H9 (cell line): ENCODE measurements at regions not wholly inside any gene's neighbourhood (a gene's known extent, or its start where the extent isn't known, plus 50 kb on each side); places are given as distances from the start of the nearest gene placed in this dataset.

ENCODE experiments used
- DNase-seq: peaks from one replicate; pipeline ENCODE4 v3.0.0-alpha.2; 2017
- H2AFZ ChIP-seq: one replicate; pipeline ENCODE4 v1.6.1; 2013; ENCODE audit warnings: mild to moderate bottlenecking, low read length, control low read depth, moderate library complexity
- H2AK5ac ChIP-seq: 2 replicates; pipeline ENCODE4 v1.6.1; 2013; ENCODE audit warnings: low read length, control low read depth, mixed read lengths; ENCODE audit not compliant: insufficient read length
- H2BK120ac ChIP-seq: one replicate; pipeline ENCODE4 v1.6.1; 2013; ENCODE audit warnings: low read depth, mild to moderate bottlenecking, low read length, control low read depth, inconsistent platforms; ENCODE audit not compliant: poor library complexity, severe bottlenecking
- H2BK12ac ChIP-seq: 2 replicates; pipeline ENCODE4 v1.6.1; 2013; ENCODE audit warnings: low read length, control low read depth, mixed read lengths, low read depth; ENCODE audit not compliant: insufficient read length
- H2BK15ac ChIP-seq: 2 replicates; pipeline ENCODE4 v1.6.1; 2013; ENCODE audit warnings: low read depth, low read length, control low read depth
- H2BK20ac ChIP-seq: one replicate; pipeline ENCODE4 v1.6.1; 2013; ENCODE audit warnings: low read depth, mild to moderate bottlenecking, low read length, control low read depth, inconsistent platforms; ENCODE audit not compliant: poor library complexity, severe bottlenecking
- H2BK5ac ChIP-seq: 2 replicates; pipeline ENCODE4 v1.6.1; 2013; ENCODE audit warnings: low read length, control low read depth, mixed read lengths; ENCODE audit not compliant: insufficient read length
- H3K14ac ChIP-seq: 2 replicates; pipeline ENCODE4 v1.6.1; 2013; ENCODE audit warnings: low read length, control low read depth; ENCODE audit not compliant: insufficient read depth
- H3K18ac ChIP-seq: 2 replicates; pipeline ENCODE4 v1.6.1; 2013; ENCODE audit warnings: low read depth, mild to moderate bottlenecking, mixed read lengths, low read length, control low read depth; ENCODE audit not compliant: insufficient read length
- H3K23ac ChIP-seq: 2 replicates; pipeline ENCODE4 v1.6.1; 2013; ENCODE audit warnings: low read length, control low read depth, mixed read lengths, low read depth; ENCODE audit not compliant: insufficient read length
- H3K23me2 ChIP-seq: 2 replicates; pipeline ENCODE4 v1.6.1; 2013; ENCODE audit warnings: low read depth, mild to moderate bottlenecking, mixed read lengths, low read length, control low read depth; ENCODE audit not compliant: insufficient read length, poor library complexity, severe bottlenecking
- H3K27ac ChIP-seq: 2 replicates; pipeline ENCODE4 v1.5.1; 2013; ENCODE audit warnings: low read length, control low read depth, mixed read lengths, low read depth; ENCODE audit not compliant: insufficient read length
- H3K27me3 ChIP-seq: 2 replicates; pipeline ENCODE4 v1.6.1; 2013; ENCODE audit warnings: low read length, control low read depth, inconsistent platforms; ENCODE audit not compliant: insufficient read depth
- H3K4ac ChIP-seq: 2 replicates; pipeline ENCODE4 v1.6.1; 2013; ENCODE audit warnings: low read depth, mild to moderate bottlenecking, control low read depth, inconsistent platforms, low read length, moderate library complexity
- H3K4me1 ChIP-seq: 2 replicates; pipeline ENCODE4 v1.6.1; 2013; ENCODE audit warnings: low read length, control low read depth, inconsistent platforms; ENCODE audit not compliant: insufficient read depth
- H3K4me2 ChIP-seq: 2 replicates; pipeline ENCODE4 v1.6.1; 2013; ENCODE audit warnings: low read length, control low read depth, mixed read lengths; ENCODE audit not compliant: insufficient read length, insufficient read depth
- H3K56ac ChIP-seq: 2 replicates; pipeline ENCODE4 v1.6.1; 2013; ENCODE audit warnings: low read depth, mild to moderate bottlenecking, mixed read lengths, low read length, control low read depth; ENCODE audit not compliant: insufficient read length
- H3K79me1 ChIP-seq: 2 replicates; pipeline ENCODE4 v1.6.1; 2013; ENCODE audit warnings: low read depth, mild to moderate bottlenecking, moderate library complexity, low read length, control low read depth, inconsistent platforms; ENCODE audit not compliant: insufficient read depth, poor library complexity, severe bottlenecking
- H3K79me2 ChIP-seq: 2 replicates; pipeline ENCODE4 v1.6.1; 2013; ENCODE audit warnings: low read length, control low read depth, inconsistent platforms; ENCODE audit not compliant: insufficient read depth
- H3K9ac ChIP-seq: 2 replicates; pipeline ENCODE4 v1.6.1; 2013; ENCODE audit warnings: low read length, control low read depth, mixed read lengths; ENCODE audit not compliant: insufficient read length; ENCODE audit errors: extremely low read depth
- H3K9me3 ChIP-seq: one replicate; pipeline ENCODE4 v1.6.1; 2013; ENCODE audit warnings: low read depth, low read length, inconsistent platforms; ENCODE audit not compliant: control insufficient read depth
- H3T11ph ChIP-seq: one replicate; pipeline ENCODE4 v1.6.1; 2013; ENCODE audit warnings: mild to moderate bottlenecking, low read length, control low read depth, inconsistent platforms
- H4K20me1 ChIP-seq: one replicate; pipeline ENCODE4 v1.6.1; 2013; ENCODE audit not compliant: control insufficient read depth, insufficient read length, insufficient read depth
- H4K5ac ChIP-seq: 2 replicates; pipeline ENCODE4 v1.6.1; 2013; ENCODE audit warnings: low read depth, mild to moderate bottlenecking, mixed read lengths, low read length, control low read depth; ENCODE audit not compliant: insufficient read length
- H4K8ac ChIP-seq: replicated peaks from 2 replicates; pipeline ENCODE4 v1.6.1; 2013; ENCODE audit warnings: low read length, control low read depth, mixed read lengths, low read depth; ENCODE audit not compliant: insufficient read length
- H4K91ac ChIP-seq: 2 replicates; pipeline ENCODE4 v1.6.1; 2013; ENCODE audit warnings: low read depth, mild to moderate bottlenecking, moderate library complexity, mixed read lengths, low read length, control low read depth; ENCODE audit not compliant: insufficient read length
- H3K27ac Mint-ChIP-seq, 3 experiments: 2 replicates in 2 of 3; 3 replicates in 1 of 3; pipeline ENCODE4 v1.8.0; 2020 to 2021; ENCODE audit warnings: mixed read lengths in 3 of 3, mild to moderate bottlenecking in 1 of 3, moderate library complexity in 1 of 3
- H3K27me3 Mint-ChIP-seq: 2 replicates; pipeline ENCODE4 v1.8.0; 2021; ENCODE audit warnings: low read depth, mild to moderate bottlenecking, moderate library complexity, mixed read lengths
- H3K36me3 Mint-ChIP-seq, 3 experiments: 2 replicates in 2 of 3; 3 replicates in 1 of 3; pipeline ENCODE4 v1.8.0; 2020 to 2021; ENCODE audit warnings: low read depth in 3 of 3, mixed read lengths in 3 of 3; ENCODE audit not compliant: insufficient read depth in 1 of 3
- H3K4me1 Mint-ChIP-seq, 2 experiments: 2 replicates each; pipeline ENCODE4 v1.8.0; 2020; ENCODE audit warnings: mixed read lengths in 2 of 2
- H3K4me3 Mint-ChIP-seq, 2 experiments: 2 replicates in 1 of 2; 3 replicates in 1 of 2; pipeline ENCODE4 v1.8.0; 2020 to 2021; ENCODE audit warnings: mild to moderate bottlenecking in 2 of 2, mixed read lengths in 2 of 2, moderate library complexity in 1 of 2
- H3K9me3 Mint-ChIP-seq, 2 experiments: 2 replicates in 1 of 2; 3 replicates in 1 of 2; pipeline ENCODE4 v1.8.0; 2020; ENCODE audit warnings: mild to moderate bottlenecking in 2 of 2, mixed read lengths in 2 of 2, moderate library complexity in 1 of 2
- CTCF ChIP-seq: fragments of 200-600 bp; sonication (generic); conservative IDR thresholded peaks from 3 replicates; pipeline ENCODE4 v1.8.0; 2021; ENCODE audit warnings: antibody characterized with exemption, mild to moderate bottlenecking
- WGBS: extraction: QIAGEN DNeasy Blood & Tissue Kit; methylation state at CpG from one replicate; pipeline ENCODE4 v1.1.7; 2013; ENCODE audit warnings: missing lambda C conversion rate, low lambda C conversion rate, mixed read lengths; ENCODE audit not compliant: insufficient read length; ENCODE audit errors: extremely low coverage; 5-methylcytosine and 5-hydroxymethylcytosine counted together

GRCh38 chr13:80552851-80553440 is 212.0 kb upstream of the SPRY2 start:
- no peak for DNase-seq
- Histone ChIP-seq H3K23me2 (no peaks in the 10 kb centered on the region), H2BK20ac (no peak overlapping the region), H4K20me1 (no peaks in the 10 kb centered on the region), H3K9ac (no peak overlapping the region), H4K91ac (no peak overlapping the region), H3K27ac (no peak overlapping the region), H3K56ac (no peak overlapping the region), H3K23ac (no peak overlapping the region), H2BK15ac (no peak overlapping the region), H3K79me1 (no peaks in the 10 kb centered on the region), H2AFZ (no peak overlapping the region), H3K4ac (no peak overlapping the region), H2AK5ac (no peak overlapping the region), H2BK5ac (no peak overlapping the region), H3K9me3 (no peaks in the 10 kb centered on the region), H4K5ac (no peak overlapping the region), H3K14ac (no peak overlapping the region), H3K4me2 (no peak overlapping the region), H3T11ph (no peak overlapping the region), H2BK120ac (no peak overlapping the region), H3K79me2 (no peaks in the 10 kb centered on the region), H2BK12ac (no peak overlapping the region), H4K8ac (no peak overlapping the region), H3K27me3 (no peaks in the 10 kb centered on the region), H3K18ac (no peak overlapping the region), H3K4me1 (no peaks in the 10 kb centered on the region)
- Mint-ChIP-seq H3K27me3 (no peaks in the 10 kb centered on the region), H3K27ac (peak overlapping the region in 1 of 3 experiments; percentile 49; a peak in 2 of 7 replicates), H3K36me3 (no peaks in the 10 kb centered on the region), H3K4me1 (peaks cover 8 to 10% of the 10 kb centered on the region in 2 experiments), H3K9me3 (no peaks in the 10 kb centered on the region), H3K4me3 (no peak overlapping the region)
- no peak for TF ChIP-seq CTCF
- no CpG with 5 or more reads among the region's 4 CpGs for WGBS
